ENCODE measurements at regions not wholly inside any gene's neighbourhood (a gene's known extent, or its start where the extent isn't known, plus 50 kb on each side); places are given as distances from the start of the nearest gene placed in this dataset.

- TF ChIP-seq EZH2 (IDR thresholded peaks at IDR 0.05; ENCODE audit: low read depth) (no peak), CTCF (conservative IDR thresholded peaks at IDR 0.05) (no peak)
Measured at GRCh38 chr13:80284290-80284689, 56.6 kb downstream of the SPRY2 start.
